NB4 (cell line): ENCODE measurements at regions not wholly inside any gene's neighbourhood (a gene's known extent, or its start where the extent isn't known, plus 50 kb on each side); places are given as distances from the start of the nearest gene placed in this dataset.

Experiments used
- MYC ChIP-seq: IDR thresholded peaks from 2 replicates; pipeline ENCODE4 v1.6.1; 2011; ENCODE audit warnings: low read depth, low read length
- POLR2A ChIP-seq: IDR thresholded peaks from 2 replicates; pipeline ENCODE4 v1.6.1; 2011; ENCODE audit warnings: mild to moderate bottlenecking; ENCODE audit not compliant: insufficient read length; ENCODE audit errors: extremely low read depth
- TF ChIP-seq, protein P1 (sequence below): IDR thresholded peaks from one replicate; pipeline ENCODE4 v1.5.1; 2012; ENCODE audit warnings: low read depth, low read length

DNA sequence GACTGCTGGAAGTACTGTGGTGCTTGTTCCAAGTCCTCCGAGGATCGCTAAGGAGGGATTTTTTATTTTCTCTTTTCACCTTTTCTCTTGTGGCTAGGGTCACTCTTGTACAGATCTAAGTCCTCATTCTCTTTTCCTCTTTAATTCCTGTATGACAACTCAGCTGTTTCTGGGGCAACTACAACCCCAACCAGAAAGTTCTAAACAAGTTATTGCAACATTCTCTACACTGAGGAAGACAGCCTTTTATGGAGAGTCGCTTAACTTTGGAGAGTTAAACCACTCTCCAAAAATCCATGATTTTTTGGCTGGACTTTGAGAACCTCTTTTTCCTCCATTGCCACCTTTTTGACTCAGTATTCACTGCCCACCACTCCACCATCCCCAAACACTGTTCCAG lies 74.0 kb upstream of the SESTD1 start:
- TF ChIP-seq, protein P1, sequence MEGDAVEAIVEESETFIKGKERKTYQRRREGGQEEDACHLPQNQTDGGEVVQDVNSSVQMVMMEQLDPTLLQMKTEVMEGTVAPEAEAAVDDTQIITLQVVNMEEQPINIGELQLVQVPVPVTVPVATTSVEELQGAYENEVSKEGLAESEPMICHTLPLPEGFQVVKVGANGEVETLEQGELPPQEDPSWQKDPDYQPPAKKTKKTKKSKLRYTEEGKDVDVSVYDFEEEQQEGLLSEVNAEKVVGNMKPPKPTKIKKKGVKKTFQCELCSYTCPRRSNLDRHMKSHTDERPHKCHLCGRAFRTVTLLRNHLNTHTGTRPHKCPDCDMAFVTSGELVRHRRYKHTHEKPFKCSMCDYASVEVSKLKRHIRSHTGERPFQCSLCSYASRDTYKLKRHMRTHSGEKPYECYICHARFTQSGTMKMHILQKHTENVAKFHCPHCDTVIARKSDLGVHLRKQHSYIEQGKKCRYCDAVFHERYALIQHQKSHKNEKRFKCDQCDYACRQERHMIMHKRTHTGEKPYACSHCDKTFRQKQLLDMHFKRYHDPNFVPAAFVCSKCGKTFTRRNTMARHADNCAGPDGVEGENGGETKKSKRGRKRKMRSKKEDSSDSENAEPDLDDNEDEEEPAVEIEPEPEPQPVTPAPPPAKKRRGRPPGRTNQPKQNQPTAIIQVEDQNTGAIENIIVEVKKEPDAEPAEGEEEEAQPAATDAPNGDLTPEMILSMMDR = no peak
- TF ChIP-seq POLR2A = no peak
- TF ChIP-seq MYC = no peak
